Panc1 (cell line): ENCODE measurements at regions not wholly inside any gene's neighbourhood (a gene's known extent, or its start where the extent isn't known, plus 50 kb on each side); places are given as distances from the start of the nearest gene placed in this dataset.

Experiments
- ATAC-seq: fragments of 200-7000 bp; cut with Tn5 transposase; 2 replicates; pipeline ENCODE4 v1.9.1; 2020; ENCODE audit warnings: mild to moderate bottlenecking, moderate library complexity
- BruUV-seq: library from RNA; stranded (reverse); fragments of 400-500 nt; replicated peaks from 2 replicates; lab custom pipeline; 2021; lab: Mats Ljungman, UMichigan
- CTCF ChIA-PET: fragments of 300-600 bp; sonication (Branson Sonifier 250); formaldehyde crosslinking; loops from one replicate; lab custom pipeline; 2022; ENCODE audit warnings: antibody characterized with exemption; lab: Charles Lee
- POLR2A ChIA-PET: fragments of 300-600 bp; sonication (Branson Sonifier 250); formaldehyde crosslinking; loops from one replicate; lab custom pipeline; 2022; ENCODE audit warnings: antibody characterized with exemption; lab: Charles Lee
- DNase-seq: peaks from one replicate; pipeline ENCODE4 v3.0.0-alpha.2; 2010; ENCODE audit warnings: low read depth, low spot score
- H3K27ac ChIP-seq: 2 replicates; pipeline ENCODE4 v1.5.1; 2011; ENCODE audit warnings: mild to moderate bottlenecking, low read length, inconsistent platforms
- H3K27me3 ChIP-seq: fragments of 200-500 bp; sonication (Bioruptor generic); 2 replicates; pipeline ENCODE4 v1.6.0; 2014; ENCODE audit warnings: low read length, inconsistent platforms; ENCODE audit not compliant: control insufficient read depth, insufficient read depth
- H3K36me3 ChIP-seq: fragments of 200-500 bp; sonication (Bioruptor generic); 2 replicates; pipeline ENCODE4 v1.5.1; 2014; ENCODE audit warnings: inconsistent platforms, mild to moderate bottlenecking, low read length, moderate library complexity; ENCODE audit not compliant: control insufficient read depth, insufficient read depth
- H3K4me1 ChIP-seq: 2 replicates; pipeline ENCODE4 v1.5.1; 2011; ENCODE audit warnings: inconsistent platforms, mild to moderate bottlenecking, low read length, moderate library complexity; ENCODE audit not compliant: control insufficient read depth, insufficient read depth
- H3K4me3 ChIP-seq, 2 experiments: 2 replicates each; pipeline ENCODE4 v1.5.1; 2011 to 2012; ENCODE audit warnings: low read depth in 2 of 2, low read length in 2 of 2, mild to moderate bottlenecking in 2 of 2, inconsistent platforms in 1 of 2, moderate library complexity in 1 of 2
- H3K9me3 ChIP-seq: fragments of 200-500 bp; sonication (Bioruptor generic); 2 replicates; pipeline ENCODE4 v1.5.1; 2014; ENCODE audit warnings: low read depth, mild to moderate bottlenecking, inconsistent platforms, low read length, moderate library complexity; ENCODE audit not compliant: control insufficient read depth, insufficient read depth
- CTCF ChIP-seq: fragments of 450-650 bp; IDR thresholded peaks from 2 replicates; pipeline ENCODE4 v1.5.1; 2017; ENCODE audit warnings: mild to moderate bottlenecking
- POLR2AphosphoS5 ChIP-seq: IDR thresholded peaks from 2 replicates; pipeline ENCODE4 v1.6.1; 2012; ENCODE audit warnings: mild to moderate bottlenecking, low read depth, low read length, moderate library complexity
- REST ChIP-seq, 2 experiments: IDR thresholded peaks; 2 replicates each; pipeline ENCODE4 v1.6.1; 2011 to 2012; ENCODE audit warnings: low read depth in 2 of 2, control low read depth in 1 of 2, low read length in 1 of 2, mild to moderate bottlenecking in 1 of 2, moderate library complexity in 1 of 2; ENCODE audit not compliant: insufficient read depth in 1 of 2
- SIN3A ChIP-seq: IDR thresholded peaks from 2 replicates; pipeline ENCODE4 v1.6.1; 2012; ENCODE audit warnings: low read depth, mild to moderate bottlenecking, low read length, moderate library complexity, borderline replicate concordance; ENCODE audit not compliant: insufficient read depth
- TCF7L2 ChIP-seq: IDR thresholded peaks from 2 replicates; pipeline ENCODE4 v1.6.1; 2011; ENCODE audit warnings: mild to moderate bottlenecking, low read depth, low read length, inconsistent platforms
- in situ Hi-C: cut with HindIII; loops from 2 replicates; pipeline ENCODE4 v1.10.0; 2016; ENCODE audit warnings: low sequenced_read_pairs, low pct_unique_long_range_greater_than_20kb
- intact Hi-C: fragments of 100-400 bp; cut with micrococcal nuclease; formaldehyde crosslinking; loops from one replicate; pipeline ENCODE4 v1.10.0; 2022; ENCODE audit not compliant: unreplicated experiment

GRCh38 chr5:56763711-56764466 is 51.5 kb upstream of the MAP3K1 start:
- CTCF ChIA-PET: no interaction called here
- Histone ChIP-seq H3K36me3 (no peaks in the 10 kb centered on the region), H3K27ac (no peak overlapping the region), H3K4me3 (no peak overlapping the region), H3K4me1 (no peaks in the 10 kb centered on the region), H3K27me3 (peaks cover 4% of the 10 kb centered on the region; the same call in 1 of the 2 replicates), H3K9me3 (no peaks in the 10 kb centered on the region)
- POLR2A ChIA-PET: no interaction called here
- in situ Hi-C loops: no loop called here
- no peak for DNase-seq
- ATAC-seq: no peak
- BruUV-seq: no TSS peak
- TF ChIP-seq CTCF (no peak), SIN3A (no peak), REST (IDR thresholded peaks at IDR 0.05; ENCODE audit: insufficient read depth in 1 of 2, low read depth in 2 of 2, low read length in 1 of 2) (no peak), TCF7L2 (no peak), POLR2AphosphoS5 (no peak)
- intact Hi-C loops: no loop called here

- H3K36me3 ChIP-seq: no peaks in the 10 kb centered on the region
- in situ Hi-C loops (no loop called here), intact Hi-C loops (no loop called here)
- no TSS peak for BruUV-seq
- DNase-seq (no peak), ATAC-seq (no peak)
- H3K27ac ChIP-seq: no peak overlapping the region
- TF ChIP-seq REST (IDR thresholded peaks at IDR 0.05; ENCODE audit: insufficient read depth in 1 of 2, low read depth in 2 of 2, low read length in 1 of 2) (no peak), CTCF (no peak), TCF7L2 (no peak)
- ChIA-PET POLR2A (no interaction called here), CTCF (no interaction called here)
- no peak overlapping the region for H3K4me3 ChIP-seq
- H3K9me3 ChIP-seq: no peaks in the 10 kb centered on the region
- no peaks in the 10 kb centered on the region for H3K4me1 ChIP-seq
- H3K27me3 ChIP-seq: peaks cover 4% of the 10 kb centered on the region; the same call in 1 of the 2 replicates
Measured at GRCh38 chr5:56763182-56763581, 52.2 kb upstream of the MAP3K1 start.
